IMR-90 (cell line): ENCODE measurements at regions not wholly inside any gene's neighbourhood (a gene's known extent, or its start where the extent isn't known, plus 50 kb on each side); places are given as distances from the start of the nearest gene placed in this dataset.

ENCODE experiments used
- ATAC-seq: fragments of 200-7000 bp; cut with Tn5 transposase; 2 replicates; pipeline ENCODE4 v1.9.1; 2020; ENCODE audit warnings: low read depth, mild to moderate bottlenecking, moderate library complexity
- BruUV-seq: library from RNA; stranded (reverse); fragments of 400-500 nt; replicated peaks from 2 replicates; lab custom pipeline; 2021; lab: Mats Ljungman, UMichigan
- CTCF ChIA-PET: fragments of 300-600 bp; formaldehyde crosslinking; extraction: SDS; loops from one replicate; lab custom pipeline; 2021; ENCODE audit warnings: antibody characterized with exemption; lab: Yijun Ruan, JAX
- POLR2A ChIA-PET: fragments of 300-600 bp; sonication (Branson Sonifier 250); formaldehyde crosslinking; loops from one replicate; lab custom pipeline; 2022; ENCODE audit warnings: antibody characterized with exemption; ENCODE audit not compliant: unreplicated experiment; lab: Charles Lee
- DNase-seq: peaks from one replicate; pipeline ENCODE4 v3.0.0; 2013
- H2AFZ ChIP-seq: replicated peaks from 2 replicates; pipeline ENCODE3; 2013; ENCODE audit warnings: low read length, mild to moderate bottlenecking; ENCODE audit not compliant: poor library complexity
- H2AK5ac ChIP-seq: 2 replicates; pipeline ENCODE4 v1.6.1; 2013; ENCODE audit warnings: low read depth, low read length, inconsistent platforms
- H2AK9ac ChIP-seq: replicated peaks from 2 replicates; pipeline ENCODE3; 2013; ENCODE audit warnings: mild to moderate bottlenecking, low read depth, low read length, moderate library complexity; ENCODE audit not compliant: poor library complexity
- H2BK120ac ChIP-seq: 2 replicates; pipeline ENCODE4 v1.6.1; 2013; ENCODE audit warnings: low read depth, low read length, inconsistent platforms
- H2BK15ac ChIP-seq: 3 replicates; pipeline ENCODE4 v1.6.1; 2013; ENCODE audit warnings: low read depth, low read length, inconsistent platforms
- H2BK20ac ChIP-seq: 2 replicates; pipeline ENCODE4 v1.6.1; 2013; ENCODE audit warnings: low read depth, mild to moderate bottlenecking, inconsistent platforms, low read length, moderate library complexity
- H2BK5ac ChIP-seq: 2 replicates; pipeline ENCODE4 v1.6.1; 2013; ENCODE audit warnings: mild to moderate bottlenecking, low read depth, low read length, inconsistent platforms; ENCODE audit not compliant: poor library complexity, severe bottlenecking
- H3K14ac ChIP-seq: replicated peaks from 2 replicates; pipeline ENCODE4 v1.6.1; 2013; ENCODE audit warnings: low read depth, low read length, inconsistent platforms
- H3K18ac ChIP-seq: 2 replicates; pipeline ENCODE4 v1.6.1; 2013; ENCODE audit warnings: low read depth, low read length, control low read depth
- H3K23ac ChIP-seq: 2 replicates; pipeline ENCODE4 v1.6.1; 2013; ENCODE audit warnings: low read depth, low read length, inconsistent platforms
- H3K27ac ChIP-seq: 2 replicates; pipeline ENCODE4 v1.5.1; 2013; ENCODE audit warnings: mild to moderate bottlenecking, control low read depth, low read length; ENCODE audit not compliant: insufficient read depth
- H3K27me3 ChIP-seq: 2 replicates; pipeline ENCODE4 v1.6.1; 2013; ENCODE audit warnings: low read length; ENCODE audit not compliant: control insufficient read depth, insufficient read depth
- H3K36me3 ChIP-seq: 2 replicates; pipeline ENCODE4 v1.6.1; 2013; ENCODE audit warnings: low read length, mixed read lengths; ENCODE audit not compliant: control insufficient read depth, insufficient read depth
- H3K4ac ChIP-seq: 2 replicates; pipeline ENCODE4 v1.6.1; 2013; ENCODE audit warnings: low read depth, low read length, inconsistent platforms
- H3K4me1 ChIP-seq: 2 replicates; pipeline ENCODE4 v1.6.1; 2013; ENCODE audit warnings: low read length, mixed read lengths; ENCODE audit not compliant: control insufficient read depth, insufficient read depth
- H3K4me2 ChIP-seq: 2 replicates; pipeline ENCODE4 v1.6.1; 2013; ENCODE audit warnings: low read depth, mild to moderate bottlenecking, control low read depth, low read length, moderate library complexity
- H3K4me3 ChIP-seq: 2 replicates; pipeline ENCODE4 v1.5.1; 2013; ENCODE audit warnings: low read depth, mild to moderate bottlenecking, control low read depth, low read length, moderate library complexity; ENCODE audit not compliant: insufficient read depth
- H3K56ac ChIP-seq: 2 replicates; pipeline ENCODE4 v1.6.1; 2013; ENCODE audit warnings: low read length, inconsistent platforms; ENCODE audit not compliant: insufficient read depth; ENCODE audit errors: extremely low read depth
- H3K79me1 ChIP-seq, 2 experiments: 2 replicates each; pipeline ENCODE4 v1.6.1; 2013; ENCODE audit warnings: low read length in 2 of 2, inconsistent platforms in 1 of 2, low read depth in 1 of 2
- H3K9ac ChIP-seq: 2 replicates; pipeline ENCODE4 v1.6.1; 2013; ENCODE audit warnings: low read depth, low read length, control low read depth
- H3K9me1 ChIP-seq: 2 replicates; pipeline ENCODE4 v1.6.1; 2013; ENCODE audit warnings: low read length, inconsistent platforms; ENCODE audit not compliant: insufficient read depth
- H3K9me3 ChIP-seq: 2 replicates; pipeline ENCODE4 v1.6.1; 2013; ENCODE audit warnings: low read length; ENCODE audit not compliant: control insufficient read depth, insufficient read depth
- H4K20me1 ChIP-seq: 2 replicates; pipeline ENCODE4 v1.6.1; 2013; ENCODE audit warnings: low read length, inconsistent platforms; ENCODE audit not compliant: insufficient read depth
- H4K5ac ChIP-seq: 2 replicates; pipeline ENCODE4 v1.6.1; 2013; ENCODE audit warnings: mild to moderate bottlenecking, low read depth, low read length, control low read depth
- H4K8ac ChIP-seq, 2 experiments: 2 replicates each; pipeline ENCODE4 v1.6.1; 2013; ENCODE audit warnings: low read depth in 2 of 2, low read length in 2 of 2, control low read depth in 1 of 2, inconsistent platforms in 1 of 2
- H4K91ac ChIP-seq: 2 replicates; pipeline ENCODE4 v1.6.1; 2013; ENCODE audit warnings: low read depth, low read length, inconsistent platforms; ENCODE audit not compliant: insufficient read depth
- CTCF ChIP-seq: conservative IDR thresholded peaks from 2 replicates; pipeline ENCODE4 v1.5.1; 2012; ENCODE audit warnings: mild to moderate bottlenecking, low read depth, low read length, improper control_type of control experiment
- ELK1 ChIP-seq: fragments of 150-350 bp; IDR thresholded peaks from 2 replicates; pipeline ENCODE4 v1.6.1; 2016; ENCODE audit warnings: low read depth, mild to moderate bottlenecking, low read length, moderate library complexity, borderline replicate concordance
- MXI1 ChIP-seq: IDR thresholded peaks from 2 replicates; pipeline ENCODE4 v1.6.1; 2012; ENCODE audit warnings: low read depth, mild to moderate bottlenecking, low read length, moderate library complexity, borderline replicate concordance
- SMC3 ChIP-seq: fragments of 150-350 bp; IDR thresholded peaks from 2 replicates; pipeline ENCODE4 v1.6.1; 2016; ENCODE audit warnings: low read depth, mild to moderate bottlenecking, antibody characterized with exemption, low read length, moderate library complexity
- WGBS, 2 experiments: methylation state at CpG; one replicate each; pipeline versions ENCODE4 v1.1.5 to v1.1.7; 2013; ENCODE audit warnings: missing lambda C conversion rate in 2 of 2; ENCODE audit not compliant: insufficient read length in 1 of 2; ENCODE audit errors: extremely low coverage in 2 of 2; 5-methylcytosine and 5-hydroxymethylcytosine counted together
- dilution Hi-C: fragments of 300-500 bp; cut with HindIII; formaldehyde crosslinking; loops from one replicate; pipeline ENCODE4 v1.14.3; 2018; ENCODE audit warnings: low sequenced_read_pairs; ENCODE audit not compliant: unreplicated experiment
- in situ Hi-C: fragments of 300-500 bp; cut with MboI; formaldehyde crosslinking; loops from 3 replicates; pipeline ENCODE4 v1.14.3; 2019; ENCODE audit warnings: low sequenced_read_pairs, inconsistent platforms, mixed read lengths
- intact Hi-C: fragments of 100-400 bp; cut with micrococcal nuclease; formaldehyde crosslinking; loops from 2 replicates; pipeline ENCODE4 v1.10.0; 2022

- Histone ChIP-seq H2BK15ac (no peak overlapping the region), H3K14ac (no peak overlapping the region), H2AK9ac (no peak overlapping the region), H4K8ac (no peak overlapping the region), H3K4me2 (no peak overlapping the region), H2BK120ac (no peak overlapping the region), H3K23ac (no peak overlapping the region), H3K9me1 (peaks cover 16% of the 10 kb centered on the region), H3K27ac (no peak overlapping the region), H2AFZ (no peak overlapping the region), H3K79me1 (no peaks in the 10 kb centered on the region), H3K27me3 (peaks cover 26% of the 10 kb centered on the region), H4K91ac (no peak overlapping the region), H3K18ac (no peak overlapping the region), H3K56ac (no peak overlapping the region), H2BK20ac (no peak overlapping the region), H3K36me3 (no peaks in the 10 kb centered on the region), H3K9me3 (peaks cover 3% of the 10 kb centered on the region), H2AK5ac (no peak overlapping the region), H3K9ac (no peak overlapping the region), H4K20me1 (no peaks in the 10 kb centered on the region), H3K4ac (no peak overlapping the region), H3K4me3 (no peak overlapping the region), H2BK5ac (no peak overlapping the region), H4K5ac (no peak overlapping the region), H3K4me1 (peaks cover 6% of the 10 kb centered on the region)
- in situ Hi-C loops (no loop called here), dilution Hi-C loops (no loop called here), intact Hi-C loops (no loop called here)
- DNase-seq (no peak), ATAC-seq (no peak)
- ChIA-PET CTCF (no interaction called here), POLR2A (no interaction called here)
- WGBS, 2 experiments, result 93% methylated on average over 2 of the region's 4 CpGs; no CpG with 5 or more reads in 1 of the 2 experiments
- no TSS peak for BruUV-seq
- TF ChIP-seq SMC3 (no peak), ELK1 (no peak), CTCF (no peak), MXI1 (no peak)
These were observed 425.3 kb upstream of the ZMIZ1 start for GRCh38 chr10:78643513-78643912.
